Spleen (tissue), 11 donors: ENCODE measurements at regions not wholly inside any gene's neighbourhood (a gene's known extent, or its start where the extent isn't known, plus 50 kb on each side); places are given as distances from the start of the nearest gene placed in this dataset.

Experiments
- DNase-seq: peaks from one replicate; pipeline ENCODE4 v3.0.0-alpha.2; 2020
- H3K27ac ChIP-seq, 8 donors: fragments of 200-600 bp; sonication (generic) in 7 of 8; 1 replicate in 4 of 8; 2 replicates in 4 of 8; pipeline versions ENCODE4 v1.5.0 to v1.8.0; 2016 to 2021; ENCODE audit warnings: inconsistent platforms in 4 of 8, mild to moderate bottlenecking in 4 of 8, moderate library complexity in 1 of 8
- H3K27me3 ChIP-seq, 7 donors: fragments of 200-600 bp; sonication (generic) in 6 of 7; replicated peaks in 1 of 7; 1 replicate in 4 of 7; 2 replicates in 3 of 7; pipeline versions ENCODE4 v1.5.0 to v1.8.0; 2016 to 2021; ENCODE audit warnings: inconsistent platforms in 3 of 7, mild to moderate bottlenecking in 1 of 7
- H3K36me3 ChIP-seq, 6 donors: fragments of 200-600 bp; sonication (generic) in 5 of 6; 1 replicate in 4 of 6; 2 replicates in 2 of 6; pipeline versions ENCODE4 v1.5.0 to v1.8.0; 2016 to 2021; ENCODE audit warnings: inconsistent platforms in 2 of 6
- H3K4me1 ChIP-seq, 6 donors: fragments of 200-600 bp; sonication (generic) in 5 of 6; 1 replicate in 3 of 6; 2 replicates in 3 of 6; pipeline versions ENCODE4 v1.5.0 to v1.8.0; 2016 to 2021; ENCODE audit warnings: inconsistent platforms in 3 of 6
- H3K4me3 ChIP-seq, 8 donors: fragments of 200-600 bp; sonication (generic) in 7 of 8; 1 replicate in 4 of 8; 2 replicates in 4 of 8; pipeline versions ENCODE4 v1.5.0 to v1.8.0; 2016 to 2021; ENCODE audit warnings: inconsistent platforms in 4 of 8, mild to moderate bottlenecking in 4 of 8, moderate library complexity in 2 of 8
- H3K9me3 ChIP-seq, 8 donors: fragments of 200-600 bp; sonication (generic) in 7 of 8; 1 replicate in 4 of 8; 2 replicates in 4 of 8; pipeline versions ENCODE4 v1.5.0 to v1.8.0; 2016 to 2021; ENCODE audit warnings: inconsistent platforms in 4 of 8
- CTCF ChIP-seq, 11 experiments: fragments of 200-600 bp in 7 of 11; fragments of 450-650 bp in 4 of 11; sonication (generic) in 4 of 11; IDR thresholded peaks in 8 of 11; conservative IDR thresholded peaks in 3 of 11; 1 replicate in 7 of 11; 2 replicates in 4 of 11; pipeline versions ENCODE4 v1.4.0 to v1.8.0; 2016 to 2021; ENCODE audit warnings: antibody characterized with exemption in 11 of 11, inconsistent platforms in 4 of 11, mild to moderate bottlenecking in 1 of 11
- POLR2A ChIP-seq, 3 donors: fragments of 450-650 bp; IDR thresholded peaks; one replicate each; pipeline ENCODE4 v1.5.1; 2017; ENCODE audit warnings: antibody characterized with exemption in 3 of 3, mild to moderate bottlenecking in 1 of 3
- POLR2AphosphoS5 ChIP-seq, 3 donors: sonication (generic); formaldehyde crosslinking; IDR thresholded peaks; one replicate each; pipeline ENCODE4 v1.5.1; 2017; ENCODE audit warnings: antibody characterized with exemption in 3 of 3
- WGBS, 5 donors: extraction: QIAGEN DNeasy Blood & Tissue Kit in 3 of 5; methylation state at CpG; one replicate each; pipeline versions ENCODE4 v1.1.5 to v1.1.7; 2013 to 2018; 5-methylcytosine and 5-hydroxymethylcytosine counted together
- intact Hi-C: fragments of 100-400 bp; cut with DNase I; formaldehyde crosslinking; loops from one replicate; pipeline ENCODE4 v1.15.0; 2023; ENCODE audit warnings: low total_unique reads
- donor health status: healthy with polysubstance abuse.
- donor health status: DM: no; HTN: no; CAD: no; lungs with moderate emphysema.
- donor health status: DM: no; HTN: no; CAD: no.
- donor health status: Bipolar disorder and iron deficiency.
- donor health status: healthy.
- donor health status: DM: no; HTN: no; CAD: no.
- donor health status: DM: yes; HTN: yes; CAD: no.

DNA sequence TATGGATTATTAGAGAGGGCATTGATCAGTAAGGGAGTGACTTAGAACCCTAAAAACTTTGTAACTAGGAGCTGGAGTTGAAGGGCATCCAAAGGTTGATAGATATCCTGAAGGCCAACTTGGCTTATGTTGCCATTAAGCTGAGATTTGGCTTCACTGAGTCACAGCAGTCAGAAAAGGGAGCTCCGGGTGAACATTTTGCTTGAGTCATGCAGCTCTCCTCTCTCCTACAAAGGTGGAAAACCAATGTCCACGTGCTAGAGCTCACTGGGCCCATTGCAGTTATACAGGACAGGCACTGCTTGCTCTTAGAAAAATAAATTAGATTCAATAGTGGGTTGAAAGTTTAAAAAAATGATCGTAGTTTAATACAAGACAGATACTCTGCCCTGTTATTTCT, 87.3 kb upstream of the LRIG3 start:
- intact Hi-C loops: no loop called here
- WGBS, 5 donors: 63 to 83% (median 71%) methylated on average over 3 of the region's 3 CpGs
- DNase-seq: no peak
- Histone ChIP-seq H3K27me3 (no peaks in the 10 kb centered on the region), H3K4me3 (no peak overlapping the region), H3K27ac (no peak overlapping the region), H3K36me3 (no peaks in the 10 kb centered on the region), H3K4me1 (no peaks in the 10 kb centered on the region), H3K9me3 (no peaks in the 10 kb centered on the region)
- TF ChIP-seq POLR2AphosphoS5 (IDR thresholded peaks at IDR 0.05): no peak
- TF ChIP-seq CTCF (IDR thresholded peaks at IDR 0.05 in 8 of 11, conservative IDR thresholded peaks at IDR 0.05 in 3 of 11): no peak
- TF ChIP-seq POLR2A (IDR thresholded peaks at IDR 0.05): no peak

GRCh38 chr12:59005193-59005955, 85.1 kb upstream of the LRIG3 start:
- 62 to 90% (median 85%) methylated on average over 4 of the region's 4 CpGs for WGBS, 5 donors

DNA sequence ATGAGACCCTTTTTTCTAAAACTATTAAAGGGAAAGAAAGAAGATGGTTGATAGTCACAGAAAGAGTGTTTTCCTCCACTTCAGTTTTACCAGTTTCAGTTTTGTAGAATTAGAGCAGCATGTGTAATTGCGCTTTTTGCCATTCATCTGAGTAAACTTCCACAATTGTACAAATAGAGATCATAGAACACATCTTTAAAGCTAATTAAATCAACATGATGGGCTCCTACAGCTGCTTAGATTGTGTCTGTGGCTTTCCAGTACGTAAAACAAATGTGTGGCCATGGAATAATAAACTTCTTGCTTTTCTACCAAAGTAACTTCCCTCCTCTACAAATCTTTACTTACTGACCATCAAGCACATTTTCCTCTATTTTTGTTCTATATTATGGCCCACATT, 84.2 kb upstream of the LRIG3 start:
- Histone ChIP-seq H3K9me3 (no peaks in the 10 kb centered on the region), H3K4me3 (no peak overlapping the region), H3K27ac (no peak overlapping the region), H3K27me3 (no peaks in the 10 kb centered on the region), H3K4me1 (no peaks in the 10 kb centered on the region), H3K36me3 (no peaks in the 10 kb centered on the region)
- 70 to 89% (median 85%) methylated on average over 2 of the region's 2 CpGs for WGBS, 5 donors
- intact Hi-C loops: no loop called here
- no peak for DNase-seq
- TF ChIP-seq POLR2A (IDR thresholded peaks at IDR 0.05): no peak
- TF ChIP-seq POLR2AphosphoS5 (IDR thresholded peaks at IDR 0.05): no peak
- no peak for TF ChIP-seq CTCF (IDR thresholded peaks at IDR 0.05 in 8 of 11, conservative IDR thresholded peaks at IDR 0.05 in 3 of 11)

More at GRCh38 chr12:59005193-59005955, 85.1 kb upstream of the LRIG3 start:
- H3K9me3 ChIP-seq: no peaks in the 10 kb centered on the region
- no peak for DNase-seq
- H3K27ac ChIP-seq: no peak overlapping the region
- H3K27me3 ChIP-seq: no peaks in the 10 kb centered on the region
- TF ChIP-seq POLR2A (IDR thresholded peaks at IDR 0.05) (no peak), CTCF (IDR thresholded peaks at IDR 0.05 in 8 of 11, conservative IDR thresholded peaks at IDR 0.05 in 3 of 11) (no peak)
- no peaks in the 10 kb centered on the region for H3K4me1 ChIP-seq
- intact Hi-C loops: no loop called here
- H3K36me3 ChIP-seq: no peaks in the 10 kb centered on the region
- no peak overlapping the region for H3K4me3 ChIP-seq

- Histone ChIP-seq H3K36me3 (no peaks in the 10 kb centered on the region), H3K27ac (no peak overlapping the region), H3K4me1 (no peaks in the 10 kb centered on the region), H3K4me3 (no peak overlapping the region), H3K9me3 (no peaks in the 10 kb centered on the region), H3K27me3 (no peaks in the 10 kb centered on the region)
- TF ChIP-seq POLR2A (IDR thresholded peaks at IDR 0.05) (no peak), POLR2AphosphoS5 (IDR thresholded peaks at IDR 0.05) (no peak), CTCF (IDR thresholded peaks at IDR 0.05 in 8 of 11, conservative IDR thresholded peaks at IDR 0.05 in 3 of 11) (no peak)
- DNase-seq: no peak
- intact Hi-C loops: no loop called here
- 86 to 97% (median 94%) methylated on average over 3 of the region's 3 CpGs for WGBS, 5 donors
These were observed 75.5 kb upstream of the LRIG3 start for GRCh38 chr12:58995666-58996363.
